Stimulated activated CD4-positive, alpha-beta T cell treated with anti-CD3 and anti-CD28 coated beads, Interleukin-15, amount 100 ng/mL, for 24 hours (primary cell): ENCODE measurements at regions not wholly inside any gene's neighbourhood (a gene's known extent, or its start where the extent isn't known, plus 50 kb on each side); places are given as distances from the start of the nearest gene placed in this dataset.
"Not testable (repeated sequence)": the region's sequence is repeated elsewhere in the genome, so short reads cannot be mapped to it uniquely, and the experiment has no call there.

ENCODE experiments used
- DNase-seq: peaks from one replicate; pipeline ENCODE4 v3.0.0-alpha.2; 2020

GRCh38 chr2:150817422-150817821 lies 330.0 kb upstream of the RND3 start:
- DNase-seq, result no peak

GRCh38 chr2:150812664-150813367 lies 325.3 kb upstream of the RND3 start:
- no peak for DNase-seq

GRCh38 chr2:150812066-150812465 lies 324.6 kb upstream of the RND3 start:
- DNase-seq, result no peak

- no peak for DNase-seq
These were observed 323.9 kb upstream of the RND3 start for GRCh38 chr2:150811259-150811855.

GRCh38 chr2:150809103-150809502 lies 321.6 kb upstream of the RND3 start:
- no peak for DNase-seq

GRCh38 chr2:150806336-150806735 lies 318.9 kb upstream of the RND3 start:
- no peak for DNase-seq

GRCh38 chr2:150803689-150804398 lies 316.4 kb upstream of the RND3 start:
- DNase-seq, result no peak

- no peak for DNase-seq
These were observed 315.2 kb upstream of the RND3 start for GRCh38 chr2:150802635-150803034.

- not testable (repeated sequence) for DNase-seq
These were observed 308.8 kb upstream of the RND3 start for GRCh38 chr2:150796236-150796635.

- no peak for DNase-seq
These were observed 305.4 kb upstream of the RND3 start for GRCh38 chr2:150792780-150793300.

- no peak for DNase-seq
These were observed 304.1 kb upstream of the RND3 start for GRCh38 chr2:150791567-150791966.

GRCh38 chr2:150789376-150789905 lies 302.0 kb upstream of the RND3 start:
- no peak for DNase-seq

GRCh38 chr2:150788426-150789140 lies 301.1 kb upstream of the RND3 start:
- no peak for DNase-seq

- DNase-seq, result no peak
These were observed 300.1 kb upstream of the RND3 start for GRCh38 chr2:150787353-150788093.

GRCh38 chr2:150784389-150784788 lies 296.9 kb upstream of the RND3 start:
- no peak for DNase-seq

- no peak for DNase-seq
These were observed 296.4 kb upstream of the RND3 start for GRCh38 chr2:150783896-150784295.

- DNase-seq, result no peak
These were observed 295.5 kb upstream of the RND3 start for GRCh38 chr2:150783015-150783414.

- no peak for DNase-seq
These were observed 295.1 kb upstream of the RND3 start for GRCh38 chr2:150782613-150783012.

GRCh38 chr2:150781142-150781541 lies 293.7 kb upstream of the RND3 start:
- DNase-seq, result no peak

GRCh38 chr2:150778828-150779227 lies 291.4 kb upstream of the RND3 start:
- no peak for DNase-seq

- DNase-seq, result no peak
These were observed 282.0 kb upstream of the RND3 start for GRCh38 chr2:150769421-150769820.
